ENCODE measurements at regions not wholly inside any gene's neighbourhood (a gene's known extent, or its start where the extent isn't known, plus 50 kb on each side); places are given as distances from the start of the nearest gene placed in this dataset.

DNA sequence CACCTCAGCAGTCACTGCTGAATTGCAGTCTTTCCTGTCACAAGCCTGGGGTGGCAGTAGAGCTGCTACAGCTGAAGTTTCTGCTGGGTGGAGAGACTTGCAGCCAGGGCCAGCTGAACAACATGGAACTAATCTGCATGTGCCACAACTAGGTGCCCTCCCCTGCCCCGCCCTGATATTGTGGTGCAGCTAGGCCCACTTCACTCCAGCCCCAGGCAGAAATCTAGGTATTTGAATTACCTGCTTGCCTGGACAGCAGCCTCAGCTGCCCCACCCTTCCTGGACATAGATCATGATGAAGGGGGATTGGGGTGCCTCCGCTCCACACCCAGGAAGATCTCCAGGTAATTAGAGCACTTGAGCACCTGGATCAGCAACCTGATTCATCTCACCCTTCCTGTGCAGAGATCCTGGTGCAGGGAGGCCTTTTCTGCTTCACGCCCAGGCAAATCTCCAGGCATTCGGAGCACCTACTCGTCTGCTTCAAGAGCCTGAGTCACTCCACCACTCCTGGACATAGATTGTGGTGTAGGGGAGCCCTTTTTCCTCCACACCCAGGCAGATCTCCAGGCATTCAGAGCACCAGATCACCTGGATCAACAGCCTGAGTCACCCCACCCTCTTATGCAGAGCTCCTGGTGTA lies 477.0 kb downstream of the SOX5 start:
- no peak for DNase-seq (ENCODE audit: low spot score)

GRCh38 chr12:23473071-23473470 lies 476.4 kb downstream of the SOX5 start:
- DNase-seq (ENCODE audit: low spot score), result no peak

DNA sequence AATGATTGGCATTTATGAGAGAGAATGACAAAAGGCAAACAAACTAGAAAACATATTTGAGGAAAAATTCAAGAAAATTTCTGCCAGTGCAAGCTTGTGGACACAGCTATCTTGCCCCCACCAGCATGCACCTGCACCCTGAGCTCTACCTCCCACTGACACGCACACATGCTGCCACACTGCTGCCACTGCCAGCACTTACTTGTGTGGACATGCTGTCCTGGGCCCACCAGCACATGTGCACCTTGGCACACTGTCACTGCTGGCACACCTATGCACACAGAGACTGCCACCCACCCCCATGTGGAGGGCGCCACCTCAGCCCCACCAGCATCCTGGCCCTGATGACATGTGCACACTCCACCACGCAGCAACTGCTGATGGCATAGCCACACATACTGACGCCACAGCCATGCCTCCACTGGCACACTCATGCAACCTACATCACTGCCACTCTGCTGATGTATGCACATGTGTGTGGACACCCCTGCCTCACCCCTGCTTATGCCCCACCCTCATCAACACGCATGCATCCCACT lies 475.0 kb downstream of the SOX5 start:
- DNase-seq (ENCODE audit: low spot score), result no peak

Data from CD4-positive, alpha-beta T cell treated with Interleukin-6 at 100 ng/mL for 8 hours (primary cell).